ENCODE measurements at regions not wholly inside any gene's neighbourhood (a gene's known extent, or its start where the extent isn't known, plus 50 kb on each side); places are given as distances from the start of the nearest gene placed in this dataset.

- no peak for TF ChIP-seq EZH2 (IDR thresholded peaks at IDR 0.05; ENCODE audit: insufficient read depth, poor library complexity, severe bottlenecking)
- TF ChIP-seq EZH2phosphoT487 (IDR thresholded peaks at IDR 0.05; ENCODE audit: insufficient read depth, low read depth): no peak
Observed at GRCh38 chr10:94194256-94194655, 168.5 kb downstream of the NOC3L start.

All from GM23248 (cell line).